ENCODE measurements at regions not wholly inside any gene's neighbourhood (a gene's known extent, or its start where the extent isn't known, plus 50 kb on each side); places are given as distances from the start of the nearest gene placed in this dataset.

DNA sequence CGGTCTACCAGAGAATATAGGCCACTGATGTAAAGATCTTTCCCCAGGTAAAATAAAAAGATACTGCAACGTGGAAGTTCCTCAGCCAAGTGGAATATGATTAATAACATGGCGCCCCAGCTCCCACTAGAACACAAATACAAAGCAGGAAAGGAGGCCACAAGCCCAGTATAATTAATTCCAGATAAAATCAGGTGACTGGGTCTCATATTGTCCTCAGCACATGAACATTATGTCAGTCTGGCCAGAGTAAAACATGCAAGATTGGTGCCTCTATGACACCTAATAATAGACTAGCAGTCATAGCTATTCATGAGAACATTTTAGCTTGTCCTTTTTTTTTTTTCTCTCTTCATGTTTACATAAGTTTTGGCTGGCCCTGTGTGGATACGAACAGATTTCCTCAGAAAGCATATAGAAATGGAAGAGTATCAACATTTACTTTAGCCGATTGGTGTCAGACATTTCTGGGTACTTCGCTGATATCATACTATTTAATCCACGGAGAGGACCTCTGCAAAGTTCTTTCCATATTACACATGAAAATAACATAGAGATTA, 523.8 kb upstream of the SETBP1 start:
- no peak for DNase-seq (ENCODE audit: low read depth in 1 of 2, low spot score in 1 of 2)
- no peaks in the 10 kb centered on the region for H3K27me3 ChIP-seq (ENCODE audit: insufficient read depth, poor library complexity, severe bottlenecking)
- no peak overlapping the region for H3K4me3 ChIP-seq (replicated peaks; ENCODE audit: insufficient read depth, low read length)
- H3K27ac ChIP-seq (replicated peaks): no peak overlapping the region
- TF ChIP-seq SPI1 (IDR thresholded peaks at IDR 0.05; ENCODE audit: borderline replicate concordance, low read depth): no peak
- TF ChIP-seq, protein P1, sequence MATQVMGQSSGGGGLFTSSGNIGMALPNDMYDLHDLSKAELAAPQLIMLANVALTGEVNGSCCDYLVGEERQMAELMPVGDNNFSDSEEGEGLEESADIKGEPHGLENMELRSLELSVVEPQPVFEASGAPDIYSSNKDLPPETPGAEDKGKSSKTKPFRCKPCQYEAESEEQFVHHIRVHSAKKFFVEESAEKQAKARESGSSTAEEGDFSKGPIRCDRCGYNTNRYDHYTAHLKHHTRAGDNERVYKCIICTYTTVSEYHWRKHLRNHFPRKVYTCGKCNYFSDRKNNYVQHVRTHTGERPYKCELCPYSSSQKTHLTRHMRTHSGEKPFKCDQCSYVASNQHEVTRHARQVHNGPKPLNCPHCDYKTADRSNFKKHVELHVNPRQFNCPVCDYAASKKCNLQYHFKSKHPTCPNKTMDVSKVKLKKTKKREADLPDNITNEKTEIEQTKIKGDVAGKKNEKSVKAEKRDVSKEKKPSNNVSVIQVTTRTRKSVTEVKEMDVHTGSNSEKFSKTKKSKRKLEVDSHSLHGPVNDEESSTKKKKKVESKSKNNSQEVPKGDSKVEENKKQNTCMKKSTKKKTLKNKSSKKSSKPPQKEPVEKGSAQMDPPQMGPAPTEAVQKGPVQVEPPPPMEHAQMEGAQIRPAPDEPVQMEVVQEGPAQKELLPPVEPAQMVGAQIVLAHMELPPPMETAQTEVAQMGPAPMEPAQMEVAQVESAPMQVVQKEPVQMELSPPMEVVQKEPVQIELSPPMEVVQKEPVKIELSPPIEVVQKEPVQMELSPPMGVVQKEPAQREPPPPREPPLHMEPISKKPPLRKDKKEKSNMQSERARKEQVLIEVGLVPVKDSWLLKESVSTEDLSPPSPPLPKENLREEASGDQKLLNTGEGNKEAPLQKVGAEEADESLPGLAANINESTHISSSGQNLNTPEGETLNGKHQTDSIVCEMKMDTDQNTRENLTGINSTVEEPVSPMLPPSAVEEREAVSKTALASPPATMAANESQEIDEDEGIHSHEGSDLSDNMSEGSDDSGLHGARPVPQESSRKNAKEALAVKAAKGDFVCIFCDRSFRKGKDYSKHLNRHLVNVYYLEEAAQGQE (IDR thresholded peaks at IDR 0.05; ENCODE audit: insufficient replicate concordance, low read depth): no peak

DNA sequence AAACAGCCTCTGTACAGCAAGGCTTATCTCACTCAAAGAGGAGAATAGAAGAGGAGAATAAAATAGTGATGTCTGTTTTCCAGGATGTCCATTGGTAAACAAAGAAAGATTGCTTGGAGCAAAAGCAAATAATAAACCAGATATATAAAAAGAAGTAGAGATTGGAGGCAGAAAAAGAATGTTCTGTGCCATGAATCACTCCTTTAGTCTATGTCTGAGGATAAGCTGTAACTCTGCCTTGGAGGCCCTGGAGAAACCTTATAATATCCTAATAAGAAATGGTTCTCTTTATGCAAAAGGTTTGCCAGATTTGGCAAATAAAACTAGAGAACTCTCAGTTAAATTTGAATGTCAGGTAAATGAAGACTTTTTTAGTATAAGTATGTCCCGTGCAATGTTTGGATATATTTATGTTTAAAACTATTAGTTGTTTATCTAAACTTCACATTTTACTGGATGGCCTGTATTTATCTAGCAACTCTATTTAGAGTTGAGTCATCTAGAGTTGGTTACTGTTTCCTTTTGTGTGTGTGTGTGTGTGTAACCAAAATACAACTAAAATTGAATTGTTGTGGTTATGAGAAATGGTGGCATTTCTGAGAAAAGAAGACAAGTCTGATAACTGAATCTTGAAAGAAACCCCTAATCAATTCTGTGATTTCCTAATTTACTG, 510.3 kb upstream of the SETBP1 start:
- H3K27ac ChIP-seq (replicated peaks): no peak overlapping the region
- no peak for DNase-seq (ENCODE audit: low read depth in 1 of 2, low spot score in 1 of 2)
- no peak overlapping the region for H3K4me3 ChIP-seq (replicated peaks; ENCODE audit: insufficient read depth, low read length)
- no peak for TF ChIP-seq GABPA (IDR thresholded peaks at IDR 0.05; ENCODE audit: low read depth)
- TF ChIP-seq, protein P2, sequence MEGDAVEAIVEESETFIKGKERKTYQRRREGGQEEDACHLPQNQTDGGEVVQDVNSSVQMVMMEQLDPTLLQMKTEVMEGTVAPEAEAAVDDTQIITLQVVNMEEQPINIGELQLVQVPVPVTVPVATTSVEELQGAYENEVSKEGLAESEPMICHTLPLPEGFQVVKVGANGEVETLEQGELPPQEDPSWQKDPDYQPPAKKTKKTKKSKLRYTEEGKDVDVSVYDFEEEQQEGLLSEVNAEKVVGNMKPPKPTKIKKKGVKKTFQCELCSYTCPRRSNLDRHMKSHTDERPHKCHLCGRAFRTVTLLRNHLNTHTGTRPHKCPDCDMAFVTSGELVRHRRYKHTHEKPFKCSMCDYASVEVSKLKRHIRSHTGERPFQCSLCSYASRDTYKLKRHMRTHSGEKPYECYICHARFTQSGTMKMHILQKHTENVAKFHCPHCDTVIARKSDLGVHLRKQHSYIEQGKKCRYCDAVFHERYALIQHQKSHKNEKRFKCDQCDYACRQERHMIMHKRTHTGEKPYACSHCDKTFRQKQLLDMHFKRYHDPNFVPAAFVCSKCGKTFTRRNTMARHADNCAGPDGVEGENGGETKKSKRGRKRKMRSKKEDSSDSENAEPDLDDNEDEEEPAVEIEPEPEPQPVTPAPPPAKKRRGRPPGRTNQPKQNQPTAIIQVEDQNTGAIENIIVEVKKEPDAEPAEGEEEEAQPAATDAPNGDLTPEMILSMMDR (IDR thresholded peaks at IDR 0.05; ENCODE audit: insufficient read depth, low read length): no peak
- TF ChIP-seq POLR2AphosphoS5 (IDR thresholded peaks at IDR 0.05; ENCODE audit: low read depth): no peak
- TF ChIP-seq, protein P1 (IDR thresholded peaks at IDR 0.05; ENCODE audit: insufficient replicate concordance, low read depth): no peak
- TF ChIP-seq SPI1 (IDR thresholded peaks at IDR 0.05; ENCODE audit: borderline replicate concordance, low read depth): no peak
- no peaks in the 10 kb centered on the region for H3K27me3 ChIP-seq (ENCODE audit: insufficient read depth, poor library complexity, severe bottlenecking)

DNA sequence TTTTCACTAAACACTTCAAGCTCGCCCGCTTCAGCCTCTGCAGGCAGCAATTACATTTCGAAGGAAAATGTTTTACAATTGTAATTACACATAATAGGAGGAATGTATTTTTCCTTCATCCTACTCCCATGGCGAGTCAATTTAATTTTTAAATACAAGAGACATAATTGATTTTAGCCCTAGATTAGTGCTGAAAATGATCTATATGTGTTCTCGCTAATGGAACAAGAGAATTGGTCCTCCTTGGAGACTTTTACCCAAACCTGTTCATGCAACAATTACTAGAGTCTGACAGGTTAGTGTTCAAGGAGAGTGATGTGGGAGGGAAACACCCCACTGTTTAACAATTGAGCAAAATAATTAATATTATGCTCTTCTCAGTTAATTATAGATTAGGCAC, 509.4 kb upstream of the SETBP1 start:
- TF ChIP-seq, protein P2 (IDR thresholded peaks at IDR 0.05; ENCODE audit: insufficient read depth, low read length): no peak
- TF ChIP-seq, protein P1 (IDR thresholded peaks at IDR 0.05; ENCODE audit: insufficient replicate concordance, low read depth): no peak
- TF ChIP-seq GABPA (IDR thresholded peaks at IDR 0.05; ENCODE audit: low read depth) (no peak), POLR2AphosphoS5 (IDR thresholded peaks at IDR 0.05; ENCODE audit: low read depth) (no peak), SPI1 (IDR thresholded peaks at IDR 0.05; ENCODE audit: borderline replicate concordance, low read depth) (no peak)
- Histone ChIP-seq H3K27me3 (ENCODE audit: insufficient read depth, poor library complexity, severe bottlenecking) (no peaks in the 10 kb centered on the region), H3K27ac (replicated peaks) (no peak overlapping the region), H3K4me3 (replicated peaks; ENCODE audit: insufficient read depth, low read length) (no peak overlapping the region)
- DNase-seq (ENCODE audit: low read depth in 1 of 2, low spot score in 1 of 2): no peak

Measured in HL-60 (cell line).